ENCODE measurements at regions not wholly inside any gene's neighbourhood (a gene's known extent, or its start where the extent isn't known, plus 50 kb on each side); places are given as distances from the start of the nearest gene placed in this dataset.

GRCh38 chr6:109229536-109229935, 134.2 kb downstream of the CEP57L1 start:
- no peak for DNase-seq (ENCODE audit: low read depth, low spot score)

- no peak for DNase-seq (ENCODE audit: low read depth, low spot score)
Observed at GRCh38 chr6:109227646-109228045, 132.3 kb downstream of the CEP57L1 start.

- DNase-seq (ENCODE audit: low read depth, low spot score): no peak
Observed at GRCh38 chr6:109226353-109226752, 131.0 kb downstream of the CEP57L1 start.

GRCh38 chr6:109225946-109226345, 130.6 kb downstream of the CEP57L1 start:
- no peak for DNase-seq (ENCODE audit: low read depth, low spot score)

GRCh38 chr6:109224994-109225393, 129.7 kb downstream of the CEP57L1 start:
- no peak for DNase-seq (ENCODE audit: low read depth, low spot score)

GRCh38 chr6:109224107-109224875, 129.0 kb downstream of the CEP57L1 start:
- DNase-seq (ENCODE audit: low read depth, low spot score): no peak

GRCh38 chr6:109222848-109223247, 127.5 kb downstream of the CEP57L1 start:
- no peak for DNase-seq (ENCODE audit: low read depth, low spot score)

GRCh38 chr6:109221543-109222195, 126.4 kb downstream of the CEP57L1 start:
- DNase-seq (ENCODE audit: low read depth, low spot score): no peak
